Astrocyte (in vitro differentiated cells and primary cell): ENCODE measurements at regions not wholly inside any gene's neighbourhood (a gene's known extent, or its start where the extent isn't known, plus 50 kb on each side); places are given as distances from the start of the nearest gene placed in this dataset.

Source experiments
- DNase-seq: peaks from one replicate; pipeline ENCODE4 v3.0.0-alpha.2; 2010; ENCODE audit warnings: low read depth
- FAIRE-seq: peaks from 2 replicates; lab custom pipeline; 2011; peaks lifted over from hg19 to GRCh38; lab: Jason Lieb, UNC
- H2AFZ ChIP-seq: 2 replicates; pipeline ENCODE4 v1.6.0; 2012; ENCODE audit warnings: low read depth, low read length, inconsistent platforms
- H3K27ac ChIP-seq: 2 replicates; pipeline ENCODE4 v1.5.1; 2011; ENCODE audit warnings: low read depth, low read length, inconsistent platforms
- H3K27me3 ChIP-seq: 2 replicates; pipeline ENCODE4 v1.6.0; 2011; ENCODE audit warnings: low read length, inconsistent platforms; ENCODE audit not compliant: insufficient read depth
- H3K36me3 ChIP-seq: 2 replicates; pipeline ENCODE4 v1.5.1; 2011; ENCODE audit warnings: low read length, inconsistent platforms; ENCODE audit not compliant: insufficient read depth
- H3K4me1 ChIP-seq: 2 replicates; pipeline ENCODE4 v1.5.1; 2011; ENCODE audit warnings: low read length, inconsistent platforms; ENCODE audit not compliant: insufficient read depth
- H3K4me2 ChIP-seq: 2 replicates; pipeline ENCODE4 v1.6.0; 2012; ENCODE audit warnings: low read length, inconsistent platforms
- H3K4me3 ChIP-seq: 2 replicates; pipeline ENCODE4 v1.5.1; 2011; ENCODE audit warnings: low read depth, mild to moderate bottlenecking, low read length, inconsistent platforms; ENCODE audit not compliant: insufficient read depth
- H3K79me2 ChIP-seq: 2 replicates; pipeline ENCODE4 v1.6.0; 2012; ENCODE audit warnings: mild to moderate bottlenecking, low read length, inconsistent platforms; ENCODE audit not compliant: insufficient read depth
- H3K9ac ChIP-seq: 2 replicates; pipeline ENCODE4 v1.6.0; 2012; ENCODE audit warnings: mild to moderate bottlenecking, low read length, inconsistent platforms
- H3K9me3 ChIP-seq: 2 replicates; pipeline ENCODE4 v1.5.1; 2012; ENCODE audit warnings: low read depth, mild to moderate bottlenecking, low read length, inconsistent platforms; ENCODE audit not compliant: insufficient read depth
- H4K20me1 ChIP-seq: 2 replicates; pipeline ENCODE4 v1.6.0; 2012; ENCODE audit warnings: low read length, inconsistent platforms; ENCODE audit not compliant: insufficient read depth
- H3K27ac Mint-ChIP-seq: one replicate; pipeline ENCODE4 v1.8.0; 2021; ENCODE audit warnings: mild to moderate bottlenecking, mixed read lengths; ENCODE audit not compliant: unreplicated experiment
- H3K27me3 Mint-ChIP-seq: one replicate; pipeline ENCODE4 v1.8.0; 2021; ENCODE audit warnings: low read depth, mixed read lengths; ENCODE audit not compliant: unreplicated experiment
- H3K36me3 Mint-ChIP-seq: one replicate; pipeline ENCODE4 v1.8.0; 2021; ENCODE audit warnings: low read depth, mixed read lengths; ENCODE audit not compliant: unreplicated experiment
- H3K4me1 Mint-ChIP-seq: one replicate; pipeline ENCODE4 v1.8.0; 2021; ENCODE audit warnings: low read depth, mixed read lengths; ENCODE audit not compliant: unreplicated experiment
- H3K4me3 Mint-ChIP-seq: one replicate; pipeline ENCODE4 v1.8.0; 2021; ENCODE audit warnings: mild to moderate bottlenecking, moderate library complexity, mixed read lengths; ENCODE audit not compliant: unreplicated experiment
- H3K9me3 Mint-ChIP-seq: one replicate; pipeline ENCODE4 v1.8.0; 2021; ENCODE audit warnings: mild to moderate bottlenecking, mixed read lengths; ENCODE audit not compliant: unreplicated experiment
- CTCF ChIP-seq: IDR thresholded peaks from 2 replicates; pipeline ENCODE4 v1.5.1; 2011; ENCODE audit warnings: low read depth, mild to moderate bottlenecking, inconsistent platforms, low read length, moderate library complexity; ENCODE audit not compliant: insufficient read depth
- EZH2 ChIP-seq: IDR thresholded peaks from 2 replicates; pipeline ENCODE4 v1.6.1; 2012; ENCODE audit warnings: mild to moderate bottlenecking, low read length, inconsistent platforms; ENCODE audit not compliant: insufficient read depth

- DNase-seq (no peak), FAIRE-seq (no peak)
- Mint-ChIP-seq H3K9me3 (peaks cover 5% of the 10 kb centered on the region), H3K36me3 (no peaks in the 10 kb centered on the region), H3K27me3 (no peaks in the 10 kb centered on the region), H3K4me1 (peaks cover 2% of the 10 kb centered on the region), H3K4me3 (no peak overlapping the region), H3K27ac (no peak overlapping the region)
- Histone ChIP-seq H3K79me2 (no peaks in the 10 kb centered on the region), H4K20me1 (no peaks in the 10 kb centered on the region), H3K27me3 (no peaks in the 10 kb centered on the region), H3K36me3 (no peaks in the 10 kb centered on the region), H3K4me2 (no peak overlapping the region), H3K9me3 (no peaks in the 10 kb centered on the region), H3K27ac (no peak overlapping the region), H3K9ac (no peak overlapping the region), H2AFZ (no peak overlapping the region), H3K4me1 (no peaks in the 10 kb centered on the region), H3K4me3 (no peak overlapping the region)
- TF ChIP-seq CTCF (no peak), EZH2 (no peak)
These were observed 828.2 kb downstream of the ADGRL2 start for GRCh38 chr1:82628887-82629286.

GRCh38 chr1:82625537-82625936 is 824.8 kb downstream of the ADGRL2 start:
- no peak for TF ChIP-seq CTCF
- TF ChIP-seq EZH2: no peak
- Histone ChIP-seq H3K36me3 (no peaks in the 10 kb centered on the region), H3K27me3 (no peaks in the 10 kb centered on the region), H3K79me2 (no peaks in the 10 kb centered on the region), H3K27ac (no peak overlapping the region), H4K20me1 (no peaks in the 10 kb centered on the region), H3K4me3 (no peak overlapping the region), H2AFZ (no peak overlapping the region), H3K4me1 (no peaks in the 10 kb centered on the region), H3K9me3 (no peaks in the 10 kb centered on the region), H3K4me2 (no peak overlapping the region), H3K9ac (no peak overlapping the region)
- DNase-seq (no peak), FAIRE-seq (no peak)
- Mint-ChIP-seq H3K27me3 (no peaks in the 10 kb centered on the region), H3K27ac (no peak overlapping the region), H3K4me1 (no peaks in the 10 kb centered on the region), H3K36me3 (no peaks in the 10 kb centered on the region), H3K4me3 (no peak overlapping the region), H3K9me3 (peaks cover 7% of the 10 kb centered on the region)

- Mint-ChIP-seq H3K4me3 (no peak overlapping the region), H3K36me3 (no peaks in the 10 kb centered on the region)
These were observed 820.3 kb downstream of the ADGRL2 start for GRCh38 chr1:82621076-82621475.

More at GRCh38 chr1:82621076-82621475, 820.3 kb downstream of the ADGRL2 start:
- Mint-ChIP-seq H3K9me3 (peaks cover 4% of the 10 kb centered on the region), H3K27me3 (no peaks in the 10 kb centered on the region), H3K4me1 (no peaks in the 10 kb centered on the region), H3K27ac (no peak overlapping the region)
- TF ChIP-seq EZH2 (no peak), CTCF (no peak)
- H2AFZ ChIP-seq: no peak overlapping the region
- H3K4me1 ChIP-seq: no peaks in the 10 kb centered on the region
- H3K9ac ChIP-seq: no peak overlapping the region
- H4K20me1 ChIP-seq: no peaks in the 10 kb centered on the region
- no peak overlapping the region for H3K27ac ChIP-seq
- no peaks in the 10 kb centered on the region for H3K79me2 ChIP-seq
- no peaks in the 10 kb centered on the region for H3K36me3 ChIP-seq
- FAIRE-seq (no peak), DNase-seq (no peak)
- H3K27me3 ChIP-seq: no peaks in the 10 kb centered on the region
- no peaks in the 10 kb centered on the region for H3K9me3 ChIP-seq
- H3K4me3 ChIP-seq: no peak overlapping the region
- no peak overlapping the region for H3K4me2 ChIP-seq
